B cell (primary cell): ENCODE measurements at regions not wholly inside any gene's neighbourhood (a gene's known extent, or its start where the extent isn't known, plus 50 kb on each side); places are given as distances from the start of the nearest gene placed in this dataset.

Experiments
- ATAC-seq: fragments of 200-7000 bp; cut with Tn5 transposase; one replicate; pipeline ENCODE4 v1.10.0; 2021; ENCODE audit warnings: low read depth, mild to moderate bottlenecking, moderate number of reproducible peaks, moderate library complexity
- CTCF ChIA-PET: fragments of 350-600 bp; sonication (Branson Sonifier 250); formaldehyde crosslinking; loops from one replicate; lab custom pipeline; 2021; ENCODE audit warnings: antibody characterized with exemption, inconsistent platforms; lab: Charles Lee
- POLR2A ChIA-PET: fragments of 350-600 bp; sonication (Branson Sonifier 250); formaldehyde crosslinking; loops from one replicate; lab custom pipeline; 2021; ENCODE audit warnings: antibody characterized with exemption; lab: Charles Lee
- DNase-seq: peaks from one replicate; pipeline ENCODE4 v3.0.0; 2013
- H2AFZ ChIP-seq: 2 replicates; pipeline ENCODE4 v1.6.1; 2012; ENCODE audit warnings: mild to moderate bottlenecking, low read depth, low read length; ENCODE audit not compliant: insufficient read depth, poor library complexity, severe bottlenecking
- H3K27ac ChIP-seq, 2 donors: 1 replicate in 1 of 2; 2 replicates in 1 of 2; pipeline ENCODE4 v1.5.1; 2012 to 2013; ENCODE audit warnings: low read length in 2 of 2, mild to moderate bottlenecking in 2 of 2, moderate library complexity in 1 of 2
- H3K27me3 ChIP-seq, 4 experiments: fragments of 200-600 bp in 1 of 4; sonication (generic) in 1 of 4; replicated peaks in 1 of 4; 1 replicate in 2 of 4; 2 replicates in 2 of 4; pipeline versions ENCODE4 v1.6.1 to v1.7.0; 2013 to 2016; ENCODE audit warnings: low read length in 3 of 4, mild to moderate bottlenecking in 2 of 4, mixed read lengths in 1 of 4, moderate library complexity in 1 of 4; ENCODE audit not compliant: insufficient read depth in 4 of 4, control insufficient read depth in 3 of 4; ENCODE audit errors: control extremely low read depth in 1 of 4
- H3K36me3 ChIP-seq, 2 experiments: replicated peaks in 1 of 2; 1 replicate in 1 of 2; 2 replicates in 1 of 2; pipeline versions ENCODE4 v1.6.1 to v1.7.1; 2013; ENCODE audit warnings: low read length in 1 of 2; ENCODE audit not compliant: insufficient read depth in 2 of 2, control insufficient read depth in 1 of 2; ENCODE audit errors: control extremely low read depth in 1 of 2, extremely low read depth in 1 of 2
- H3K4me1 ChIP-seq, 2 donors: fragments of 200-600 bp in 1 of 2; sonication (generic) in 1 of 2; 1 replicate in 1 of 2; 2 replicates in 1 of 2; pipeline versions ENCODE4 v1.5.1 to v1.6.1; 2013 to 2017; ENCODE audit warnings: low read length in 2 of 2; ENCODE audit not compliant: control insufficient read depth in 2 of 2, insufficient read depth in 2 of 2
- H3K4me2 ChIP-seq: replicated peaks from 2 replicates; pipeline ENCODE3; 2012; ENCODE audit warnings: mild to moderate bottlenecking, low read depth, low read length; ENCODE audit not compliant: poor library complexity, severe bottlenecking
- H3K4me3 ChIP-seq, 5 experiments: fragments of 200-600 bp in 1 of 5; sonication (generic) in 1 of 5; 1 replicate in 3 of 5; 2 replicates in 2 of 5; pipeline versions ENCODE4 v1.5.1 to v1.7.0; 2011 to 2016; ENCODE audit warnings: low read length in 4 of 5, mild to moderate bottlenecking in 4 of 5, low read depth in 2 of 5, control low read depth in 1 of 5, moderate library complexity in 1 of 5; ENCODE audit not compliant: insufficient read depth in 1 of 5; ENCODE audit errors: control extremely low read depth in 1 of 5, extremely low read depth in 1 of 5
- H3K79me2 ChIP-seq: fragments of 200-600 bp; sonication (generic); one replicate; pipeline ENCODE4 v1.6.0; 2016; ENCODE audit warnings: low read length; ENCODE audit not compliant: control insufficient read depth, insufficient read depth
- H3K9ac ChIP-seq: fragments of 200-600 bp; sonication (generic); 2 replicates; pipeline ENCODE4 v1.6.1; 2017; ENCODE audit warnings: mild to moderate bottlenecking, low read length, moderate library complexity
- H3K9me3 ChIP-seq, 3 donors: one replicate each; pipeline versions ENCODE4 v1.6.1 to v1.7.1; 2013; ENCODE audit warnings: low read length in 2 of 3; ENCODE audit not compliant: control insufficient read depth in 2 of 3, insufficient read depth in 1 of 3; ENCODE audit errors: control extremely low read depth in 1 of 3
- H4K20me1 ChIP-seq: 2 replicates; pipeline ENCODE4 v1.6.0; 2012; ENCODE audit warnings: mild to moderate bottlenecking, low read length; ENCODE audit not compliant: insufficient read depth, control insufficient read depth, poor library complexity, severe bottlenecking
- H3K27ac Mint-ChIP-seq: one replicate; pipeline ENCODE4 v1.8.0; 2021; ENCODE audit warnings: mixed read lengths
- H3K27me3 Mint-ChIP-seq: one replicate; pipeline ENCODE4 v1.8.0; 2021; ENCODE audit warnings: mixed read lengths
- H3K4me1 Mint-ChIP-seq: one replicate; pipeline ENCODE4 v1.8.0; 2021; ENCODE audit warnings: mixed read lengths
- H3K4me3 Mint-ChIP-seq: one replicate; pipeline ENCODE4 v1.8.0; 2021; ENCODE audit warnings: mixed read lengths
- H3K9me3 Mint-ChIP-seq: one replicate; pipeline ENCODE4 v1.8.0; 2022; ENCODE audit warnings: mixed read lengths; ENCODE audit not compliant: insufficient read depth
- CTCF ChIP-seq: fragments of 200-600 bp; IDR thresholded peaks from one replicate; pipeline ENCODE4 v1.8.0; 2022; ENCODE audit warnings: antibody characterized with exemption, mild to moderate bottlenecking
- EZH2 ChIP-seq: IDR thresholded peaks from 2 replicates; pipeline ENCODE4 v1.6.1; 2012; ENCODE audit warnings: borderline replicate concordance, low read depth, mild to moderate bottlenecking, moderate library complexity, low read length; ENCODE audit not compliant: insufficient read depth, poor library complexity, severe bottlenecking
- WGBS: methylation state at CpG from one replicate; pipeline ENCODE4 v1.1.5; 2013; ENCODE audit warnings: missing lambda C conversion rate; ENCODE audit not compliant: insufficient coverage; 5-methylcytosine and 5-hydroxymethylcytosine counted together
- intact Hi-C: fragments of 100-400 bp; cut with micrococcal nuclease; formaldehyde crosslinking; loops from one replicate; pipeline ENCODE4 v1.10.0; 2022

GRCh38 chr17:77395501-77396048 lies 254.8 kb downstream of the SEC14L1 start:
- Mint-ChIP-seq H3K9me3 (no peaks in the 10 kb centered on the region), H3K27me3 (no peaks in the 10 kb centered on the region), H3K27ac (no peak overlapping the region), H3K4me3 (no peak overlapping the region), H3K4me1 (peaks cover 41% of the 10 kb centered on the region)
- no peak for TF ChIP-seq EZH2
- ChIA-PET POLR2A (interaction anchor here (0.8 kb wide), 1 partner anchor 13 kb away, joined by 3 read pairs; no protein-coding TSS in a partner anchor), CTCF (no interaction called here)
- H2AFZ ChIP-seq, result no peak overlapping the region
- H3K27me3 ChIP-seq, result no peaks in the 10 kb centered on the region
- H3K36me3 ChIP-seq, result peaks cover 0 to 2% of the 10 kb centered on the region in 2 experiments
- no peak overlapping the region for H3K4me2 ChIP-seq
- DNase-seq, result no peak
- H3K9ac ChIP-seq, result no peak overlapping the region
- WGBS, result 95% methylated on average over 6 of the region's 14 CpGs
- H3K79me2 ChIP-seq, result peaks cover 67% of the 10 kb centered on the region
- no peak for ATAC-seq
- no peaks in the 10 kb centered on the region for H3K9me3 ChIP-seq
- intact Hi-C loops, result no loop called here
- peaks cover 22 to 40% of the 10 kb centered on the region in 2 donors for H3K4me1 ChIP-seq
- H3K4me3 ChIP-seq, result no peak overlapping the region
- no peak overlapping the region for H3K27ac ChIP-seq
- H4K20me1 ChIP-seq, result no peaks in the 10 kb centered on the region

- H2AFZ ChIP-seq, result no peak overlapping the region
- H3K4me2 ChIP-seq, result no peak overlapping the region
- peaks cover 67% of the 10 kb centered on the region for H3K79me2 ChIP-seq
- H3K4me1 ChIP-seq, result peaks cover 28 to 40% of the 10 kb centered on the region in 2 donors
- TF ChIP-seq CTCF (no peak), EZH2 (no peak)
- Mint-ChIP-seq H3K4me1 (peaks cover 42% of the 10 kb centered on the region), H3K9me3 (no peaks in the 10 kb centered on the region), H3K27ac (no peak overlapping the region), H3K4me3 (no peak overlapping the region), H3K27me3 (no peaks in the 10 kb centered on the region)
- 92% methylated on average over 7 of the region's 9 CpGs for WGBS
- H3K36me3 ChIP-seq, result peaks cover 0 to 2% of the 10 kb centered on the region in 2 experiments
- ChIA-PET CTCF (no interaction called here), POLR2A (interaction anchor here (0.8 to 1.1 kb wide), 2 partner anchors 14 to 22 kb away, joined by 3 read pairs; no protein-coding TSS in a partner anchor)
- DNase-seq (no peak), ATAC-seq (no peak)
- no peak overlapping the region for H3K4me3 ChIP-seq
- H4K20me1 ChIP-seq, result no peaks in the 10 kb centered on the region
- H3K9me3 ChIP-seq, result no peaks in the 10 kb centered on the region
- no peak overlapping the region for H3K27ac ChIP-seq
- H3K9ac ChIP-seq, result no peak overlapping the region
- H3K27me3 ChIP-seq, result no peaks in the 10 kb centered on the region
- intact Hi-C loops, result no loop called here
These were observed 255.8 kb downstream of the SEC14L1 start for GRCh38 chr17:77396610-77397009.
